ENCODE measurements at regions not wholly inside any gene's neighbourhood (a gene's known extent, or its start where the extent isn't known, plus 50 kb on each side); places are given as distances from the start of the nearest gene placed in this dataset.

- DNase-seq = no peak
Observed at GRCh38 chr15:70212963-70213315, 115.2 kb upstream of the TLE3 start.

GRCh38 chr15:70212286-70212962 lies 114.7 kb upstream of the TLE3 start:
- DNase-seq = no peak

- no peak for DNase-seq
Observed at GRCh38 chr15:70210528-70210927, 112.8 kb upstream of the TLE3 start.

GRCh38 chr15:70210076-70210475 lies 112.4 kb upstream of the TLE3 start:
- DNase-seq = no peak

- DNase-seq = no peak
Observed at GRCh38 chr15:70209499-70209898, 111.8 kb upstream of the TLE3 start.

- no peak for DNase-seq
Observed at GRCh38 chr15:70208332-70208731, 110.6 kb upstream of the TLE3 start.

- no peak for DNase-seq
Observed at GRCh38 chr15:70206668-70207067, 109.0 kb upstream of the TLE3 start.

- no peak for DNase-seq
Observed at GRCh38 chr15:70204652-70205051, 106.9 kb upstream of the TLE3 start.

- DNase-seq = no peak
Observed at GRCh38 chr15:70203981-70204560, 106.4 kb upstream of the TLE3 start.

GRCh38 chr15:70202756-70203155 lies 105.0 kb upstream of the TLE3 start:
- DNase-seq = no peak

- no peak for DNase-seq
Observed at GRCh38 chr15:70201425-70201775, 103.7 kb upstream of the TLE3 start.

GRCh38 chr15:70200511-70201424 lies 103.1 kb upstream of the TLE3 start:
- no peak for DNase-seq

GRCh38 chr15:70199540-70200410 lies 102.1 kb upstream of the TLE3 start:
- no peak for DNase-seq

- DNase-seq = no peak
Observed at GRCh38 chr15:70199124-70199482, 101.4 kb upstream of the TLE3 start.

GRCh38 chr15:70198441-70199123 lies 100.9 kb upstream of the TLE3 start:
- no peak for DNase-seq

GRCh38 chr15:70197945-70198361 lies 100.2 kb upstream of the TLE3 start:
- DNase-seq = no peak

GRCh38 chr15:70197318-70197944 lies 99.7 kb upstream of the TLE3 start:
- DNase-seq = no peak

- DNase-seq = no peak
Observed at GRCh38 chr15:70196372-70197316, 98.9 kb upstream of the TLE3 start.

GRCh38 chr15:70195587-70196305 lies 98.0 kb upstream of the TLE3 start:
- DNase-seq = peak in 53 of 56 donors; percentile 5 to 83 (median 49)

All from nucleus accumbens (tissue), 56 donors.